MCF 10A (cell line): ENCODE measurements at regions not wholly inside any gene's neighbourhood (a gene's known extent, or its start where the extent isn't known, plus 50 kb on each side); places are given as distances from the start of the nearest gene placed in this dataset.

Experiments
- BruUV-seq: library from RNA; stranded (reverse); fragments of 400-500 nt; replicated peaks from 2 replicates; lab custom pipeline; 2021; lab: Mats Ljungman, UMichigan
- CTCF ChIA-PET: fragments of 300-600 bp; sonication (Branson Sonifier 250); formaldehyde crosslinking; extraction: SDS; loops from one replicate; lab custom pipeline; 2021; ENCODE audit warnings: antibody characterized with exemption, inconsistent platforms; lab: Yijun Ruan, JAX
- POLR2A ChIA-PET: fragments of 300-600, 350-650 bp; sonication (Branson Sonifier 250); formaldehyde crosslinking; extraction: SDS; loops from one replicate; lab custom pipeline; 2020; ENCODE audit warnings: antibody characterized with exemption, inconsistent platforms; lab: Yijun Ruan, JAX
- DNase-seq: peaks from one replicate; pipeline ENCODE4 v3.0.0-alpha.2; 2018; ENCODE audit not compliant: unreplicated experiment
- H3K27ac Mint-ChIP-seq: one replicate; pipeline ENCODE4 v1.8.0; 2022; ENCODE audit warnings: mild to moderate bottlenecking, low read depth, mixed read lengths; ENCODE audit not compliant: unreplicated experiment
- H3K27me3 Mint-ChIP-seq: one replicate; pipeline ENCODE4 v1.8.0; 2022; ENCODE audit warnings: mixed read lengths; ENCODE audit not compliant: insufficient read depth, unreplicated experiment
- H3K36me3 Mint-ChIP-seq: one replicate; pipeline ENCODE4 v1.8.0; 2022; ENCODE audit warnings: mild to moderate bottlenecking, moderate library complexity, mixed read lengths; ENCODE audit not compliant: insufficient read depth, unreplicated experiment
- H3K4me1 Mint-ChIP-seq: one replicate; pipeline ENCODE4 v1.8.0; 2022; ENCODE audit warnings: mixed read lengths; ENCODE audit not compliant: insufficient read depth, unreplicated experiment
- H3K4me3 Mint-ChIP-seq: one replicate; pipeline ENCODE4 v1.8.0; 2022; ENCODE audit warnings: mild to moderate bottlenecking, moderate library complexity, mixed read lengths; ENCODE audit not compliant: unreplicated experiment
- H3K9me3 Mint-ChIP-seq: one replicate; pipeline ENCODE4 v1.8.0; 2022; ENCODE audit warnings: mixed read lengths; ENCODE audit not compliant: unreplicated experiment
- CTCF ChIP-seq: fragments of 200-600 bp; IDR thresholded peaks from one replicate; pipeline ENCODE4 v1.8.0; 2022; ENCODE audit warnings: antibody characterized with exemption, mild to moderate bottlenecking; ENCODE audit not compliant: unreplicated experiment
- intact Hi-C: fragments of 100-400 bp; cut with micrococcal nuclease; formaldehyde crosslinking; loops from 2 replicates; pipeline ENCODE4 v1.14.1; 2022

- BruUV-seq, result no TSS peak
- no peaks in the 10 kb centered on the region for H3K36me3 Mint-ChIP-seq
- intact Hi-C loops, result no loop called here
- ChIA-PET POLR2A (interaction anchor here (0.6 kb wide), 1 partner anchor 46 kb away, joined by 3 read pairs; no protein-coding TSS in a partner anchor), CTCF (interaction anchor here (2.2 kb wide), 1 partner anchor 15 kb away, joined by 12 read pairs; no protein-coding TSS in a partner anchor)
- H3K27ac Mint-ChIP-seq, result no peak overlapping the region
- no peaks in the 10 kb centered on the region for H3K4me1 Mint-ChIP-seq
- no peaks in the 10 kb centered on the region for H3K27me3 Mint-ChIP-seq
- H3K9me3 Mint-ChIP-seq, result no peaks in the 10 kb centered on the region
- no peak overlapping the region for H3K4me3 Mint-ChIP-seq
- no peak for TF ChIP-seq CTCF
- no peak for DNase-seq
These were observed 62.5 kb upstream of the DNAH14 start for GRCh38 chr1:224866940-224867339.

- no peak for DNase-seq
- ChIA-PET CTCF (interaction anchor here (1.4 to 2.3 kb wide), 3 partner anchors 16 to 55 kb away, joined by 3 to 19 read pairs (median 4); no protein-coding TSS in a partner anchor), POLR2A (interaction anchor here (0.6 kb wide), 1 partner anchor 16 kb away, joined by 3 read pairs; no protein-coding TSS in a partner anchor)
- no peak overlapping the region for H3K4me3 Mint-ChIP-seq
- H3K36me3 Mint-ChIP-seq, result no peaks in the 10 kb centered on the region
- no peaks in the 10 kb centered on the region for H3K27me3 Mint-ChIP-seq
- no peaks in the 10 kb centered on the region for H3K4me1 Mint-ChIP-seq
- no peak overlapping the region for H3K27ac Mint-ChIP-seq
- no TSS peak for BruUV-seq
- TF ChIP-seq CTCF, result no peak
- no peaks in the 10 kb centered on the region for H3K9me3 Mint-ChIP-seq
- intact Hi-C loops, result no loop called here
These were observed 61.8 kb upstream of the DNAH14 start for GRCh38 chr1:224867715-224868114.

GRCh38 chr1:224872832-224873433 lies 56.5 kb upstream of the DNAH14 start:
- H3K9me3 Mint-ChIP-seq, result no peaks in the 10 kb centered on the region
- no peak overlapping the region for H3K4me3 Mint-ChIP-seq
- H3K4me1 Mint-ChIP-seq, result no peaks in the 10 kb centered on the region
- no peaks in the 10 kb centered on the region for H3K36me3 Mint-ChIP-seq
- CTCF ChIA-PET, result interaction anchor here (0.5 to 6.5 kb wide), 12 partner anchors 9 to 360 kb away, joined by 3 to 64 read pairs (median 6); no protein-coding TSS in a partner anchor
- intact Hi-C loops, result no loop called here
- H3K27ac Mint-ChIP-seq, result no peak overlapping the region
- H3K27me3 Mint-ChIP-seq, result peaks cover 13% of the 10 kb centered on the region
- no peak for TF ChIP-seq CTCF
- POLR2A ChIA-PET, result interaction anchor here (0.9 to 1.5 kb wide), 6 partner anchors 9 to 573 kb away, joined by 3 to 5 read pairs (median 3); no protein-coding TSS in a partner anchor
- DNase-seq, result no peak
- no TSS peak for BruUV-seq

- intact Hi-C loops, result no loop called here
- Mint-ChIP-seq H3K9me3 (no peaks in the 10 kb centered on the region), H3K36me3 (no peaks in the 10 kb centered on the region), H3K4me3 (no peak overlapping the region), H3K27me3 (peaks cover 13% of the 10 kb centered on the region), H3K27ac (no peak overlapping the region), H3K4me1 (no peaks in the 10 kb centered on the region)
- TF ChIP-seq CTCF, result no peak
- peak; percentile 93 for DNase-seq
- BruUV-seq, result no TSS peak
- ChIA-PET POLR2A (interaction anchor here (0.6 to 1.5 kb wide), 11 partner anchors 9 to 573 kb away, joined by 3 to 5 read pairs (median 3); no protein-coding TSS in a partner anchor), CTCF (interaction anchor here (0.5 to 6.5 kb wide), 11 partner anchors 10 to 696 kb away, joined by 3 to 64 read pairs (median 4); no protein-coding TSS in a partner anchor)
These were observed 55.8 kb upstream of the DNAH14 start for GRCh38 chr1:224873434-224874369.
